ENCODE measurements at regions not wholly inside any gene's neighbourhood (a gene's known extent, or its start where the extent isn't known, plus 50 kb on each side); places are given as distances from the start of the nearest gene placed in this dataset.

GRCh38 chr12:115740586-115741155 lies 536.8 kb downstream of the MED13L start:
- in situ Hi-C loops (cut with MboI; ENCODE audit: low pct_unique_long_range_greater_than_20kb, low sequenced_read_pairs), result loop anchor here (25.0 kb wide), 1 partner anchor 1078 kb away; no protein-coding TSS in a partner anchor

GRCh38 chr12:115737895-115738294 lies 539.6 kb downstream of the MED13L start:
- in situ Hi-C loops (cut with MboI; ENCODE audit: low pct_unique_long_range_greater_than_20kb, low sequenced_read_pairs), result loop anchor here (25.0 kb wide), 1 partner anchor 1076 kb away; no protein-coding TSS in a partner anchor

More at GRCh38 chr12:115740586-115741155, 536.8 kb downstream of the MED13L start:
- DNase-seq, result no peak

GRCh38 chr12:115736360-115736759 lies 541.1 kb downstream of the MED13L start:
- in situ Hi-C loops (cut with MboI; ENCODE audit: low pct_unique_long_range_greater_than_20kb, low sequenced_read_pairs), result loop anchor here (25.0 kb wide), 1 partner anchor 1074 kb away; no protein-coding TSS in a partner anchor
- DNase-seq, result no peak

More at GRCh38 chr12:115737895-115738294, 539.6 kb downstream of the MED13L start:
- no peak for DNase-seq

- in situ Hi-C loops (cut with MboI; ENCODE audit: low pct_unique_long_range_greater_than_20kb, low sequenced_read_pairs), result loop anchor here (25.0 kb wide), 1 partner anchor 1069 kb away; no protein-coding TSS in a partner anchor
These were observed 546.4 kb downstream of the MED13L start for GRCh38 chr12:115730975-115731541.

GRCh38 chr12:115726691-115727090 lies 550.8 kb downstream of the MED13L start:
- DNase-seq, result no peak
- in situ Hi-C loops (cut with MboI; ENCODE audit: low pct_unique_long_range_greater_than_20kb, low sequenced_read_pairs), result loop anchor here (25.0 kb wide), 1 partner anchor 1064 kb away; no protein-coding TSS in a partner anchor

More at GRCh38 chr12:115730975-115731541, 546.4 kb downstream of the MED13L start:
- DNase-seq, result no peak

- in situ Hi-C loops (cut with MboI; ENCODE audit: low pct_unique_long_range_greater_than_20kb, low sequenced_read_pairs), result no loop called here
- no peak for DNase-seq
These were observed 555.3 kb downstream of the MED13L start for GRCh38 chr12:115722181-115722580.

GRCh38 chr12:115716551-115716950 lies 560.9 kb downstream of the MED13L start:
- in situ Hi-C loops (cut with MboI; ENCODE audit: low pct_unique_long_range_greater_than_20kb, low sequenced_read_pairs), result no loop called here
- DNase-seq, result no peak

- DNase-seq, result no peak
- in situ Hi-C loops (cut with MboI; ENCODE audit: low pct_unique_long_range_greater_than_20kb, low sequenced_read_pairs), result no loop called here
These were observed 564.8 kb downstream of the MED13L start for GRCh38 chr12:115712676-115713075.

GRCh38 chr12:115710104-115710564 lies 567.4 kb downstream of the MED13L start:
- in situ Hi-C loops (cut with MboI; ENCODE audit: low pct_unique_long_range_greater_than_20kb, low sequenced_read_pairs), result no loop called here
- DNase-seq, result no peak

GRCh38 chr12:115709540-115710011 lies 567.9 kb downstream of the MED13L start:
- no peak for DNase-seq
- in situ Hi-C loops (cut with MboI; ENCODE audit: low pct_unique_long_range_greater_than_20kb, low sequenced_read_pairs), result no loop called here

- DNase-seq, result no peak
- in situ Hi-C loops (cut with MboI; ENCODE audit: low pct_unique_long_range_greater_than_20kb, low sequenced_read_pairs), result no loop called here
These were observed 568.7 kb downstream of the MED13L start for GRCh38 chr12:115708801-115709200.

- DNase-seq, result no peak
- in situ Hi-C loops (cut with MboI; ENCODE audit: low pct_unique_long_range_greater_than_20kb, low sequenced_read_pairs), result no loop called here
These were observed 576.5 kb downstream of the MED13L start for GRCh38 chr12:115700896-115701465.

- no peak for DNase-seq
- in situ Hi-C loops (cut with MboI; ENCODE audit: low pct_unique_long_range_greater_than_20kb, low sequenced_read_pairs), result no loop called here
These were observed 577.4 kb downstream of the MED13L start for GRCh38 chr12:115700081-115700480.

- in situ Hi-C loops (cut with MboI; ENCODE audit: low pct_unique_long_range_greater_than_20kb, low sequenced_read_pairs), result no loop called here
These were observed 579.2 kb downstream of the MED13L start for GRCh38 chr12:115698257-115698656.

GRCh38 chr12:115697340-115697739 lies 580.2 kb downstream of the MED13L start:
- in situ Hi-C loops (cut with MboI; ENCODE audit: low pct_unique_long_range_greater_than_20kb, low sequenced_read_pairs), result no loop called here
- DNase-seq, result no peak

More at GRCh38 chr12:115698257-115698656, 579.2 kb downstream of the MED13L start:
- DNase-seq, result no peak

- in situ Hi-C loops (cut with MboI; ENCODE audit: low pct_unique_long_range_greater_than_20kb, low sequenced_read_pairs), result no loop called here
- no peak for DNase-seq
These were observed 582.9 kb downstream of the MED13L start for GRCh38 chr12:115694564-115694963.

GRCh38 chr12:115693970-115694369 lies 583.5 kb downstream of the MED13L start:
- DNase-seq, result no peak
- in situ Hi-C loops (cut with MboI; ENCODE audit: low pct_unique_long_range_greater_than_20kb, low sequenced_read_pairs), result no loop called here

GRCh38 chr12:115691123-115691522 lies 586.4 kb downstream of the MED13L start:
- no peak for DNase-seq
- in situ Hi-C loops (cut with MboI; ENCODE audit: low pct_unique_long_range_greater_than_20kb, low sequenced_read_pairs), result no loop called here

GRCh38 chr12:115687094-115687493 lies 590.4 kb downstream of the MED13L start:
- in situ Hi-C loops (cut with MboI; ENCODE audit: low pct_unique_long_range_greater_than_20kb, low sequenced_read_pairs), result no loop called here
- DNase-seq, result no peak

GRCh38 chr12:115683240-115683780 lies 594.2 kb downstream of the MED13L start:
- no peak for DNase-seq
- in situ Hi-C loops (cut with MboI; ENCODE audit: low pct_unique_long_range_greater_than_20kb, low sequenced_read_pairs), result no loop called here
